H1 (cell line): ENCODE measurements at regions not wholly inside any gene's neighbourhood (a gene's known extent, or its start where the extent isn't known, plus 50 kb on each side); places are given as distances from the start of the nearest gene placed in this dataset.

ENCODE experiments used
- ATF3 ChIP-seq: IDR thresholded peaks from 2 replicates; pipeline ENCODE4 v1.6.1; 2011; ENCODE audit warnings: low read depth, mild to moderate bottlenecking, low read length; ENCODE audit not compliant: insufficient read depth
- CHD2 ChIP-seq: IDR thresholded peaks from 2 replicates; pipeline ENCODE4 v1.6.1; 2012; ENCODE audit warnings: low read length, improper control_type of control experiment
- CREB1 ChIP-seq: IDR thresholded peaks from 2 replicates; pipeline ENCODE4 v1.6.1; 2012; ENCODE audit warnings: inconsistent platforms
- EP300 ChIP-seq, 2 experiments: IDR thresholded peaks; 1 replicate in 1 of 2; 2 replicates in 1 of 2; pipeline ENCODE4 v1.6.1; 2011 to 2012; ENCODE audit warnings: low read depth in 2 of 2, low read length in 2 of 2, mild to moderate bottlenecking in 2 of 2, borderline replicate concordance in 1 of 2, inconsistent platforms in 1 of 2, moderate library complexity in 1 of 2
- KDM1A ChIP-seq: fragments of 200-600, 300-600 bp; sonication (generic); IDR thresholded peaks from 2 replicates; pipeline ENCODE4 v1.7.1; 2016; ENCODE audit warnings: mild to moderate bottlenecking, low read length, borderline replicate concordance
- POLR2A ChIP-seq, 2 experiments: IDR thresholded peaks; 1 replicate in 1 of 2; 2 replicates in 1 of 2; pipeline ENCODE4 v1.6.1; 2011; ENCODE audit warnings: low read depth in 2 of 2, low read length in 2 of 2, mild to moderate bottlenecking in 2 of 2; ENCODE audit errors: control extremely low read depth in 1 of 2
- POLR2AphosphoS5 ChIP-seq: IDR thresholded peaks from 2 replicates; pipeline ENCODE4 v1.6.1; 2011; ENCODE audit warnings: low read depth, low read length
- POU5F1 ChIP-seq: IDR thresholded peaks from 2 replicates; pipeline ENCODE4 v1.6.1; 2011; ENCODE audit warnings: low read depth, mild to moderate bottlenecking, low read length, moderate library complexity
- RAD21 ChIP-seq, 2 experiments: IDR thresholded peaks in 1 of 2; conservative IDR thresholded peaks in 1 of 2; 2 replicates each; pipeline ENCODE4 v1.6.1; 2011; ENCODE audit warnings: low read depth in 2 of 2, low read length in 2 of 2, improper control_type of control experiment in 1 of 2, inconsistent platforms in 1 of 2, mild to moderate bottlenecking in 1 of 2, moderate library complexity in 1 of 2
- RNF2 ChIP-seq: fragments of 200-900, 300-1000 bp; sonication (generic); IDR thresholded peaks from 2 replicates; pipeline ENCODE4 v1.7.1; 2016; ENCODE audit warnings: borderline replicate concordance, low read depth, mild to moderate bottlenecking, antibody characterized with exemption, low read length; ENCODE audit not compliant: poor library complexity, severe bottlenecking; ENCODE audit errors: missing control alignments
- TEAD4 ChIP-seq: IDR thresholded peaks from 2 replicates; pipeline ENCODE4 v1.6.1; 2012; ENCODE audit warnings: low read depth, low read length, inconsistent platforms, mixed read lengths
- YY1 ChIP-seq: IDR thresholded peaks from 2 replicates; pipeline ENCODE4 v1.6.1; 2011; ENCODE audit warnings: low read depth, mild to moderate bottlenecking, low read length
- TF ChIP-seq, protein P1 (sequence below): IDR thresholded peaks from 2 replicates; pipeline ENCODE4 v1.6.1; 2011; ENCODE audit warnings: low read length, improper control_type of control experiment
- TF ChIP-seq, protein P2 (sequence below), 3 experiments: IDR thresholded peaks; 1 replicate in 2 of 3; 2 replicates in 1 of 3; pipeline versions ENCODE4 v1.5.1 to v1.6.1; 2011; ENCODE audit warnings: low read length in 3 of 3, mild to moderate bottlenecking in 3 of 3, inconsistent platforms in 2 of 3, low read depth in 1 of 3, moderate library complexity in 1 of 3; ENCODE audit not compliant: insufficient read depth in 1 of 3; ENCODE audit errors: control extremely low read depth in 1 of 3

DNA sequence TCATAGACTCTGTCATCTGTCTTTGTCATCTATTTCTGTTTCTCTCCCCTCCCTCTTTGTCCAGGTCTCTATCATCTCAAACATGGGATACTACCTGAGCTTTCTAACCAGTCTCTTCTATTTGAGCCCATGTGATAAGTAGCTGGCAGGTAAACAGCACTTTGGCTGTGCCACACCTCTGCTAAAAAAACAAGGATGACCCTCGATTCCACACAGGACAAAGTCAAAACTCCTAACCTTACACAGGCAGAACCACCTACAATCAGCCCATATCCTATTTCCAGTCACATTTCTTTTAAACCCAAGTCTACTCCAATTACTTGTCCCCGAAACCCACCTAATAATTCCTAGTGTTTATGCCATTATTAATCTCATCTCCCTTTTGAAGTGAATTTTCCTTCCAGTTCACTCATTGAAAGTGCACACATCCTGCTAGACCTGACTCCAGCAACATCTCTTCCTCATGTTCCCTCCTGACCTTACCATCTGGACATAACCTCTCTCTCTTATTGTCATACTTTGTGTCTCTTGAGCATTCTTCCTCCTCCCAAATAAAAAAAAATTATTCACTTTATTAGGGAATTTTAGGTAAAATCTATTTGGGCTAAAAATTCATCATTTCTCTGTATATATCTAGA is 256.1 kb upstream of the ONECUT1 start:
- TF ChIP-seq KDM1A: no peak
- TF ChIP-seq TEAD4: no peak
- TF ChIP-seq YY1: no peak
- no peak for TF ChIP-seq POLR2A (IDR thresholded peaks at IDR 0.05; ENCODE audit: control extremely low read depth in 1 of 2, low read depth in 2 of 2, low read length in 2 of 2)
- no peak for TF ChIP-seq POLR2AphosphoS5
- TF ChIP-seq POU5F1: no peak
- TF ChIP-seq EP300 (IDR thresholded peaks at IDR 0.05; ENCODE audit: borderline replicate concordance in 1 of 2, low read depth in 2 of 2, low read length in 2 of 2): no peak
- TF ChIP-seq RNF2: no peak
- TF ChIP-seq, protein P1, sequence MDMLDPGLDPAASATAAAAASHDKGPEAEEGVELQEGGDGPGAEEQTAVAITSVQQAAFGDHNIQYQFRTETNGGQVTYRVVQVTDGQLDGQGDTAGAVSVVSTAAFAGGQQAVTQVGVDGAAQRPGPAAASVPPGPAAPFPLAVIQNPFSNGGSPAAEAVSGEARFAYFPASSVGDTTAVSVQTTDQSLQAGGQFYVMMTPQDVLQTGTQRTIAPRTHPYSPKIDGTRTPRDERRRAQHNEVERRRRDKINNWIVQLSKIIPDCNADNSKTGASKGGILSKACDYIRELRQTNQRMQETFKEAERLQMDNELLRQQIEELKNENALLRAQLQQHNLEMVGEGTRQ: no peak
- TF ChIP-seq ATF3: no peak
- TF ChIP-seq, protein P2, sequence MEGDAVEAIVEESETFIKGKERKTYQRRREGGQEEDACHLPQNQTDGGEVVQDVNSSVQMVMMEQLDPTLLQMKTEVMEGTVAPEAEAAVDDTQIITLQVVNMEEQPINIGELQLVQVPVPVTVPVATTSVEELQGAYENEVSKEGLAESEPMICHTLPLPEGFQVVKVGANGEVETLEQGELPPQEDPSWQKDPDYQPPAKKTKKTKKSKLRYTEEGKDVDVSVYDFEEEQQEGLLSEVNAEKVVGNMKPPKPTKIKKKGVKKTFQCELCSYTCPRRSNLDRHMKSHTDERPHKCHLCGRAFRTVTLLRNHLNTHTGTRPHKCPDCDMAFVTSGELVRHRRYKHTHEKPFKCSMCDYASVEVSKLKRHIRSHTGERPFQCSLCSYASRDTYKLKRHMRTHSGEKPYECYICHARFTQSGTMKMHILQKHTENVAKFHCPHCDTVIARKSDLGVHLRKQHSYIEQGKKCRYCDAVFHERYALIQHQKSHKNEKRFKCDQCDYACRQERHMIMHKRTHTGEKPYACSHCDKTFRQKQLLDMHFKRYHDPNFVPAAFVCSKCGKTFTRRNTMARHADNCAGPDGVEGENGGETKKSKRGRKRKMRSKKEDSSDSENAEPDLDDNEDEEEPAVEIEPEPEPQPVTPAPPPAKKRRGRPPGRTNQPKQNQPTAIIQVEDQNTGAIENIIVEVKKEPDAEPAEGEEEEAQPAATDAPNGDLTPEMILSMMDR (IDR thresholded peaks at IDR 0.05; ENCODE audit: control extremely low read depth in 1 of 3, insufficient read depth in 1 of 3, low read depth in 1 of 3, low read length in 3 of 3): no peak
- no peak for TF ChIP-seq CREB1
- TF ChIP-seq CHD2: no peak
- TF ChIP-seq RAD21 (IDR thresholded peaks at IDR 0.05 in 1 of 2, conservative IDR thresholded peaks at IDR 0.05 in 1 of 2; ENCODE audit: low read depth in 2 of 2, low read length in 2 of 2): no peak
